Astrocyte (in vitro differentiated cells and primary cell): ENCODE measurements at regions not wholly inside any gene's neighbourhood (a gene's known extent, or its start where the extent isn't known, plus 50 kb on each side); places are given as distances from the start of the nearest gene placed in this dataset.

Source experiments
- DNase-seq: peaks from one replicate; pipeline ENCODE4 v3.0.0-alpha.2; 2010; ENCODE audit warnings: low read depth
- FAIRE-seq: peaks from 2 replicates; lab custom pipeline; 2011; peaks lifted over from hg19 to GRCh38; lab: Jason Lieb, UNC
- H2AFZ ChIP-seq: 2 replicates; pipeline ENCODE4 v1.6.0; 2012; ENCODE audit warnings: low read depth, low read length, inconsistent platforms
- H3K27ac ChIP-seq: 2 replicates; pipeline ENCODE4 v1.5.1; 2011; ENCODE audit warnings: low read depth, low read length, inconsistent platforms
- H3K27me3 ChIP-seq: 2 replicates; pipeline ENCODE4 v1.6.0; 2011; ENCODE audit warnings: low read length, inconsistent platforms; ENCODE audit not compliant: insufficient read depth
- H3K36me3 ChIP-seq: 2 replicates; pipeline ENCODE4 v1.5.1; 2011; ENCODE audit warnings: low read length, inconsistent platforms; ENCODE audit not compliant: insufficient read depth
- H3K4me1 ChIP-seq: 2 replicates; pipeline ENCODE4 v1.5.1; 2011; ENCODE audit warnings: low read length, inconsistent platforms; ENCODE audit not compliant: insufficient read depth
- H3K4me2 ChIP-seq: 2 replicates; pipeline ENCODE4 v1.6.0; 2012; ENCODE audit warnings: low read length, inconsistent platforms
- H3K4me3 ChIP-seq: 2 replicates; pipeline ENCODE4 v1.5.1; 2011; ENCODE audit warnings: low read depth, mild to moderate bottlenecking, low read length, inconsistent platforms; ENCODE audit not compliant: insufficient read depth
- H3K79me2 ChIP-seq: 2 replicates; pipeline ENCODE4 v1.6.0; 2012; ENCODE audit warnings: mild to moderate bottlenecking, low read length, inconsistent platforms; ENCODE audit not compliant: insufficient read depth
- H3K9ac ChIP-seq: 2 replicates; pipeline ENCODE4 v1.6.0; 2012; ENCODE audit warnings: mild to moderate bottlenecking, low read length, inconsistent platforms
- H3K9me3 ChIP-seq: 2 replicates; pipeline ENCODE4 v1.5.1; 2012; ENCODE audit warnings: low read depth, mild to moderate bottlenecking, low read length, inconsistent platforms; ENCODE audit not compliant: insufficient read depth
- H4K20me1 ChIP-seq: 2 replicates; pipeline ENCODE4 v1.6.0; 2012; ENCODE audit warnings: low read length, inconsistent platforms; ENCODE audit not compliant: insufficient read depth
- H3K27ac Mint-ChIP-seq: one replicate; pipeline ENCODE4 v1.8.0; 2021; ENCODE audit warnings: mild to moderate bottlenecking, mixed read lengths; ENCODE audit not compliant: unreplicated experiment
- H3K27me3 Mint-ChIP-seq: one replicate; pipeline ENCODE4 v1.8.0; 2021; ENCODE audit warnings: low read depth, mixed read lengths; ENCODE audit not compliant: unreplicated experiment
- H3K36me3 Mint-ChIP-seq: one replicate; pipeline ENCODE4 v1.8.0; 2021; ENCODE audit warnings: low read depth, mixed read lengths; ENCODE audit not compliant: unreplicated experiment
- H3K4me1 Mint-ChIP-seq: one replicate; pipeline ENCODE4 v1.8.0; 2021; ENCODE audit warnings: low read depth, mixed read lengths; ENCODE audit not compliant: unreplicated experiment
- H3K4me3 Mint-ChIP-seq: one replicate; pipeline ENCODE4 v1.8.0; 2021; ENCODE audit warnings: mild to moderate bottlenecking, moderate library complexity, mixed read lengths; ENCODE audit not compliant: unreplicated experiment
- H3K9me3 Mint-ChIP-seq: one replicate; pipeline ENCODE4 v1.8.0; 2021; ENCODE audit warnings: mild to moderate bottlenecking, mixed read lengths; ENCODE audit not compliant: unreplicated experiment
- EZH2 ChIP-seq: IDR thresholded peaks from 2 replicates; pipeline ENCODE4 v1.6.1; 2012; ENCODE audit warnings: mild to moderate bottlenecking, low read length, inconsistent platforms; ENCODE audit not compliant: insufficient read depth
- TF ChIP-seq, protein P1 (sequence below): IDR thresholded peaks from 2 replicates; pipeline ENCODE4 v1.5.1; 2011; ENCODE audit warnings: low read depth, mild to moderate bottlenecking, inconsistent platforms, low read length, moderate library complexity; ENCODE audit not compliant: insufficient read depth

DNA sequence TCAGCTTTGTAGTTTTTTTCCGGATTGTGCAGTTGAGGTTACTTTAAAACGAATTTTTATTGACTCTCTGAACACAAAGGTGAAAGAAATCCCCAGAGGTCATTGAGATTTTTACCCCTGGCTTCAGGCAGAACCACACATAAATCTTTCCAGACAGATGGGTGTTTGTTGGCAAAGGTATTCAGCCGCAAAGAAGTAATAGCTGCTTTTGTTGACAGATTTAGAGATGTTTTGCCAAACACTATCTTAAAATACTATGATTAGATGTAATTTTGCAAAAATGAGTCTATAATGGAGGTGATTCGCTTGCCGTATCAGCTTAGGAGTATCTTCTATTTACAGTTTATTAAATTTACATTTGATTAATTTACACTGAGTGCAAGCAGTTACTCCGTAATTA lies 418.3 kb upstream of the CLINT1 start:
- TF ChIP-seq, protein P1, sequence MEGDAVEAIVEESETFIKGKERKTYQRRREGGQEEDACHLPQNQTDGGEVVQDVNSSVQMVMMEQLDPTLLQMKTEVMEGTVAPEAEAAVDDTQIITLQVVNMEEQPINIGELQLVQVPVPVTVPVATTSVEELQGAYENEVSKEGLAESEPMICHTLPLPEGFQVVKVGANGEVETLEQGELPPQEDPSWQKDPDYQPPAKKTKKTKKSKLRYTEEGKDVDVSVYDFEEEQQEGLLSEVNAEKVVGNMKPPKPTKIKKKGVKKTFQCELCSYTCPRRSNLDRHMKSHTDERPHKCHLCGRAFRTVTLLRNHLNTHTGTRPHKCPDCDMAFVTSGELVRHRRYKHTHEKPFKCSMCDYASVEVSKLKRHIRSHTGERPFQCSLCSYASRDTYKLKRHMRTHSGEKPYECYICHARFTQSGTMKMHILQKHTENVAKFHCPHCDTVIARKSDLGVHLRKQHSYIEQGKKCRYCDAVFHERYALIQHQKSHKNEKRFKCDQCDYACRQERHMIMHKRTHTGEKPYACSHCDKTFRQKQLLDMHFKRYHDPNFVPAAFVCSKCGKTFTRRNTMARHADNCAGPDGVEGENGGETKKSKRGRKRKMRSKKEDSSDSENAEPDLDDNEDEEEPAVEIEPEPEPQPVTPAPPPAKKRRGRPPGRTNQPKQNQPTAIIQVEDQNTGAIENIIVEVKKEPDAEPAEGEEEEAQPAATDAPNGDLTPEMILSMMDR = no peak
- TF ChIP-seq EZH2 = no peak
- no peak for FAIRE-seq
- Mint-ChIP-seq H3K36me3 (no peaks in the 10 kb centered on the region), H3K27me3 (peaks cover 9% of the 10 kb centered on the region), H3K27ac (no peak overlapping the region), H3K4me3 (no peak overlapping the region), H3K9me3 (peaks cover 10% of the 10 kb centered on the region), H3K4me1 (no peaks in the 10 kb centered on the region)
- Histone ChIP-seq H4K20me1 (no peaks in the 10 kb centered on the region), H3K9me3 (no peaks in the 10 kb centered on the region), H3K79me2 (no peaks in the 10 kb centered on the region), H3K9ac (no peak overlapping the region), H3K27ac (no peak overlapping the region), H3K27me3 (peaks cover 8% of the 10 kb centered on the region), H3K4me3 (no peak overlapping the region), H3K36me3 (no peaks in the 10 kb centered on the region), H3K4me2 (no peak overlapping the region), H3K4me1 (no peaks in the 10 kb centered on the region), H2AFZ (no peak overlapping the region)
- no peak for DNase-seq

DNA sequence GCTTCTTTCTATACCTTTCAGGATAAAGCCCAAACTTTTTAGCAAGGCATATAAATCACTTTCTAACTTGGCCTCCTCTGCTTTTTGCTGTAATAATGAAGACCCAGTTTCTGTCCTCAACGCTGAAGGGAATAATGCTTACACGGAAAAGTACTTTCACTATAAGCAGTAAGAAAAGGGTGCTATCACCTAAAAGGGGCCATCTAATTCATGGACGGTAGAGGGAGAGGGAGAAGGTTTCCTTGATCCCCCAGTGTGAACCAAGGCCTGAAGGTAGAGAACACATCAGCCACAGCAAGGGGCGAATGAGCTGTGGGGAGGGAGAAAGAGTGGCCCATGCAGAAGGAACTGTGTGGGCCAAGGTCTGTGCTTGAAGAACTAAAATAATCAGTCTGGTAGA lies 417.7 kb upstream of the CLINT1 start:
- no peak for TF ChIP-seq EZH2
- TF ChIP-seq, protein P1 = no peak
- Histone ChIP-seq H3K79me2 (no peaks in the 10 kb centered on the region), H3K36me3 (no peaks in the 10 kb centered on the region), H3K4me2 (no peak overlapping the region), H3K9me3 (no peaks in the 10 kb centered on the region), H4K20me1 (no peaks in the 10 kb centered on the region), H3K27me3 (peaks cover 8% of the 10 kb centered on the region), H3K4me3 (no peak overlapping the region), H3K9ac (no peak overlapping the region), H2AFZ (no peak overlapping the region), H3K4me1 (no peaks in the 10 kb centered on the region), H3K27ac (no peak overlapping the region)
- Mint-ChIP-seq H3K27ac (no peak overlapping the region), H3K4me3 (no peak overlapping the region), H3K36me3 (no peaks in the 10 kb centered on the region), H3K9me3 (peaks cover 10% of the 10 kb centered on the region), H3K4me1 (no peaks in the 10 kb centered on the region), H3K27me3 (peaks cover 9% of the 10 kb centered on the region)
- FAIRE-seq = no peak
- no peak for DNase-seq

DNA sequence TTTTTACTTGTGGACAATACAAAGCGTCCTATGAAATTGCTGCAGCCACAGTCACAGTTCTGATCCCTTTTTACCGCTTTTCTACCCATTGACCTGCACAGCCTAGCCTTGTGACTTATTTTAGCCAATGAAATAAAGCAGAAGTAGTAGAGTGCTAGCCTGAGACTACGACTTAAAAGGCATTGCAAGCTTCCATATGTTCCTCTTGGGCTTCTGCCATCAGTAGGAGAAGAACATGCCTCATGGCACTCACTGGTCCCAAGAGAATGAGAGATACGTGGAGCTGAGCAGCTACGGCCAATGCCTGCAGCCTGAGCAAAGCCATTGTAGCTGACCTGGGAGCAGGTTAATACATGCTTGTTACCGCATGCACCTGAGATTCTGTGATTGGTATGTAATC lies 416.6 kb upstream of the CLINT1 start:
- H3K27ac Mint-ChIP-seq = no peak overlapping the region

More for the DNA sequence above, 416.6 kb upstream of the CLINT1 start:
- H3K9me3 ChIP-seq = no peaks in the 10 kb centered on the region
- no peak overlapping the region for H3K4me3 Mint-ChIP-seq
- no peaks in the 10 kb centered on the region for H3K79me2 ChIP-seq
- TF ChIP-seq EZH2 = no peak
- TF ChIP-seq, protein P1 = no peak
- no peak overlapping the region for H3K4me2 ChIP-seq
- peaks cover 8% of the 10 kb centered on the region for H3K27me3 ChIP-seq
- H3K27me3 Mint-ChIP-seq = peaks cover 9% of the 10 kb centered on the region
- FAIRE-seq (no peak), DNase-seq (no peak)
- no peak overlapping the region for H2AFZ ChIP-seq
- no peaks in the 10 kb centered on the region for H3K4me1 ChIP-seq
- H4K20me1 ChIP-seq = no peaks in the 10 kb centered on the region
- peaks cover 3% of the 10 kb centered on the region for H3K9me3 Mint-ChIP-seq
- no peak overlapping the region for H3K4me3 ChIP-seq
- H3K36me3 ChIP-seq = no peaks in the 10 kb centered on the region
- no peak overlapping the region for H3K9ac ChIP-seq
- no peak overlapping the region for H3K27ac ChIP-seq
- H3K36me3 Mint-ChIP-seq = no peaks in the 10 kb centered on the region
- no peaks in the 10 kb centered on the region for H3K4me1 Mint-ChIP-seq
